ENCODE measurements at regions not wholly inside any gene's neighbourhood (a gene's known extent, or its start where the extent isn't known, plus 50 kb on each side); places are given as distances from the start of the nearest gene placed in this dataset.

- TF ChIP-seq BRF2 (IDR thresholded peaks at IDR 0.05; ENCODE audit: borderline replicate concordance, insufficient read depth, insufficient read length) (no peak), MED1 (CRISPR knock-in tag; IDR thresholded peaks at IDR 0.05; ENCODE audit: borderline replicate concordance) (no peak), CTCF (IDR thresholded peaks at IDR 0.05 in 2 of 3, conservative IDR thresholded peaks at IDR 0.05 in 1 of 3; ENCODE audit: insufficient read depth in 2 of 3, low read depth in 1 of 3, low read length in 3 of 3) (no peak), TCF3 (CRISPR knock-in tag; IDR thresholded peaks at IDR 0.05) (no peak), EZH2 (IDR thresholded peaks at IDR 0.05; ENCODE audit: borderline replicate concordance, low read depth, low read length) (no peak), SMAD3 (CRISPR knock-in tag; conservative IDR thresholded peaks at IDR 0.05) (no peak), TARDBP (IDR thresholded peaks at IDR 0.05) (no peak), RFX5 (IDR thresholded peaks at IDR 0.05; ENCODE audit: low read depth, low read length) (no peak), ZKSCAN1 (IDR thresholded peaks at IDR 0.05; ENCODE audit: low read depth, low read length) (no peak), SP1 (CRISPR knock-in tag; IDR thresholded peaks at IDR 0.05) (no peak), ZNF23 (CRISPR knock-in tag; IDR thresholded peaks at IDR 0.05) (no peak), TSHZ1 (CRISPR knock-in tag; IDR thresholded peaks at IDR 0.05) (no peak)
These were observed 110.3 kb upstream of the PTPN13 start for GRCh38 chr4:86483773-86484172.

Data from K562 (cell line).